B cell (primary cell): ENCODE measurements at regions not wholly inside any gene's neighbourhood (a gene's known extent, or its start where the extent isn't known, plus 50 kb on each side); places are given as distances from the start of the nearest gene placed in this dataset.

ENCODE experiments used
- ATAC-seq: fragments of 200-7000 bp; cut with Tn5 transposase; one replicate; pipeline ENCODE4 v1.10.0; 2021; ENCODE audit warnings: low read depth, mild to moderate bottlenecking, moderate number of reproducible peaks, moderate library complexity
- CTCF ChIA-PET: fragments of 350-600 bp; sonication (Branson Sonifier 250); formaldehyde crosslinking; loops from one replicate; lab custom pipeline; 2021; ENCODE audit warnings: antibody characterized with exemption, inconsistent platforms; lab: Charles Lee
- POLR2A ChIA-PET: fragments of 350-600 bp; sonication (Branson Sonifier 250); formaldehyde crosslinking; loops from one replicate; lab custom pipeline; 2021; ENCODE audit warnings: antibody characterized with exemption; lab: Charles Lee
- DNase-seq: peaks from one replicate; pipeline ENCODE4 v3.0.0; 2013
- H2AFZ ChIP-seq: 2 replicates; pipeline ENCODE4 v1.6.1; 2012; ENCODE audit warnings: mild to moderate bottlenecking, low read depth, low read length; ENCODE audit not compliant: insufficient read depth, poor library complexity, severe bottlenecking
- H3K27ac ChIP-seq, 2 donors: 1 replicate in 1 of 2; 2 replicates in 1 of 2; pipeline ENCODE4 v1.5.1; 2012 to 2013; ENCODE audit warnings: low read length in 2 of 2, mild to moderate bottlenecking in 2 of 2, moderate library complexity in 1 of 2
- H3K27me3 ChIP-seq, 4 experiments: fragments of 200-600 bp in 1 of 4; sonication (generic) in 1 of 4; replicated peaks in 1 of 4; 1 replicate in 2 of 4; 2 replicates in 2 of 4; pipeline versions ENCODE4 v1.6.1 to v1.7.0; 2013 to 2016; ENCODE audit warnings: low read length in 3 of 4, mild to moderate bottlenecking in 2 of 4, mixed read lengths in 1 of 4, moderate library complexity in 1 of 4; ENCODE audit not compliant: insufficient read depth in 4 of 4, control insufficient read depth in 3 of 4; ENCODE audit errors: control extremely low read depth in 1 of 4
- H3K36me3 ChIP-seq, 2 experiments: replicated peaks in 1 of 2; 1 replicate in 1 of 2; 2 replicates in 1 of 2; pipeline versions ENCODE4 v1.6.1 to v1.7.1; 2013; ENCODE audit warnings: low read length in 1 of 2; ENCODE audit not compliant: insufficient read depth in 2 of 2, control insufficient read depth in 1 of 2; ENCODE audit errors: control extremely low read depth in 1 of 2, extremely low read depth in 1 of 2
- H3K4me1 ChIP-seq, 2 donors: fragments of 200-600 bp in 1 of 2; sonication (generic) in 1 of 2; 1 replicate in 1 of 2; 2 replicates in 1 of 2; pipeline versions ENCODE4 v1.5.1 to v1.6.1; 2013 to 2017; ENCODE audit warnings: low read length in 2 of 2; ENCODE audit not compliant: control insufficient read depth in 2 of 2, insufficient read depth in 2 of 2
- H3K4me2 ChIP-seq: replicated peaks from 2 replicates; pipeline ENCODE3; 2012; ENCODE audit warnings: mild to moderate bottlenecking, low read depth, low read length; ENCODE audit not compliant: poor library complexity, severe bottlenecking
- H3K4me3 ChIP-seq, 5 experiments: fragments of 200-600 bp in 1 of 5; sonication (generic) in 1 of 5; 1 replicate in 3 of 5; 2 replicates in 2 of 5; pipeline versions ENCODE4 v1.5.1 to v1.7.0; 2011 to 2016; ENCODE audit warnings: low read length in 4 of 5, mild to moderate bottlenecking in 4 of 5, low read depth in 2 of 5, control low read depth in 1 of 5, moderate library complexity in 1 of 5; ENCODE audit not compliant: insufficient read depth in 1 of 5; ENCODE audit errors: control extremely low read depth in 1 of 5, extremely low read depth in 1 of 5
- H3K79me2 ChIP-seq: fragments of 200-600 bp; sonication (generic); one replicate; pipeline ENCODE4 v1.6.0; 2016; ENCODE audit warnings: low read length; ENCODE audit not compliant: control insufficient read depth, insufficient read depth
- H3K9ac ChIP-seq: fragments of 200-600 bp; sonication (generic); 2 replicates; pipeline ENCODE4 v1.6.1; 2017; ENCODE audit warnings: mild to moderate bottlenecking, low read length, moderate library complexity
- H3K9me3 ChIP-seq, 3 donors: one replicate each; pipeline versions ENCODE4 v1.6.1 to v1.7.1; 2013; ENCODE audit warnings: low read length in 2 of 3; ENCODE audit not compliant: control insufficient read depth in 2 of 3, insufficient read depth in 1 of 3; ENCODE audit errors: control extremely low read depth in 1 of 3
- H4K20me1 ChIP-seq: 2 replicates; pipeline ENCODE4 v1.6.0; 2012; ENCODE audit warnings: mild to moderate bottlenecking, low read length; ENCODE audit not compliant: insufficient read depth, control insufficient read depth, poor library complexity, severe bottlenecking
- H3K27ac Mint-ChIP-seq: one replicate; pipeline ENCODE4 v1.8.0; 2021; ENCODE audit warnings: mixed read lengths
- H3K27me3 Mint-ChIP-seq: one replicate; pipeline ENCODE4 v1.8.0; 2021; ENCODE audit warnings: mixed read lengths
- H3K4me1 Mint-ChIP-seq: one replicate; pipeline ENCODE4 v1.8.0; 2021; ENCODE audit warnings: mixed read lengths
- H3K4me3 Mint-ChIP-seq: one replicate; pipeline ENCODE4 v1.8.0; 2021; ENCODE audit warnings: mixed read lengths
- H3K9me3 Mint-ChIP-seq: one replicate; pipeline ENCODE4 v1.8.0; 2022; ENCODE audit warnings: mixed read lengths; ENCODE audit not compliant: insufficient read depth
- EZH2 ChIP-seq: IDR thresholded peaks from 2 replicates; pipeline ENCODE4 v1.6.1; 2012; ENCODE audit warnings: borderline replicate concordance, low read depth, mild to moderate bottlenecking, moderate library complexity, low read length; ENCODE audit not compliant: insufficient read depth, poor library complexity, severe bottlenecking
- WGBS: methylation state at CpG from one replicate; pipeline ENCODE4 v1.1.5; 2013; ENCODE audit warnings: missing lambda C conversion rate; ENCODE audit not compliant: insufficient coverage; 5-methylcytosine and 5-hydroxymethylcytosine counted together
- intact Hi-C: fragments of 100-400 bp; cut with micrococcal nuclease; formaldehyde crosslinking; loops from one replicate; pipeline ENCODE4 v1.10.0; 2022
- TF ChIP-seq, protein P1 (sequence below): fragments of 200-600 bp; IDR thresholded peaks from one replicate; pipeline ENCODE4 v1.8.0; 2022; ENCODE audit warnings: antibody characterized with exemption, mild to moderate bottlenecking

DNA sequence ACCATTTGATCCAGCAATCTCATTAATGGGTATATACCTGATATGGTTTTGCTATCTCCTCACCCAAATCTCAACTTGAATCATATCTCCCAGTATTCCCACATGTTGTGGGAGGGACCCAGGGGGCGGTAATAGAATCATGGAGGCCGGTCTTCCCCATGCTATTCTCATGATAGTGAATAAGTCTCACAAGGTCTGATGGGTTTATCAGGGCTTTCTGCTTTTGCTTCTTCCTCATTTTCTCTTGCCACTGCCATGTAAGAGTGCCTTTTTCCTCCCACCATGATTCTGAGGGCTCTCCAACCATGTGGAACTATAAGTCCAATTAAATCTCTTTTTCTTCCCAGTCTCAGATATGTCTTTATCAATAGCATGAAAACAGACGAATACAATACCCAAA, 74.5 kb upstream of the APC start:
- no peaks in the 10 kb centered on the region for H3K4me1 ChIP-seq
- no CpG with 5 or more reads among the region's 3 CpGs for WGBS
- Mint-ChIP-seq H3K4me3 (no peak overlapping the region), H3K27me3 (peaks cover 7% of the 10 kb centered on the region), H3K9me3 (peaks cover 10% of the 10 kb centered on the region), H3K4me1 (peaks cover 4% of the 10 kb centered on the region), H3K27ac (no peak overlapping the region)
- CTCF ChIA-PET: no interaction called here
- no peak overlapping the region for H3K27ac ChIP-seq
- no peaks in the 10 kb centered on the region for H3K27me3 ChIP-seq
- H3K9ac ChIP-seq: no peak overlapping the region
- POLR2A ChIA-PET: no interaction called here
- no peak for TF ChIP-seq EZH2
- TF ChIP-seq, protein P1, sequence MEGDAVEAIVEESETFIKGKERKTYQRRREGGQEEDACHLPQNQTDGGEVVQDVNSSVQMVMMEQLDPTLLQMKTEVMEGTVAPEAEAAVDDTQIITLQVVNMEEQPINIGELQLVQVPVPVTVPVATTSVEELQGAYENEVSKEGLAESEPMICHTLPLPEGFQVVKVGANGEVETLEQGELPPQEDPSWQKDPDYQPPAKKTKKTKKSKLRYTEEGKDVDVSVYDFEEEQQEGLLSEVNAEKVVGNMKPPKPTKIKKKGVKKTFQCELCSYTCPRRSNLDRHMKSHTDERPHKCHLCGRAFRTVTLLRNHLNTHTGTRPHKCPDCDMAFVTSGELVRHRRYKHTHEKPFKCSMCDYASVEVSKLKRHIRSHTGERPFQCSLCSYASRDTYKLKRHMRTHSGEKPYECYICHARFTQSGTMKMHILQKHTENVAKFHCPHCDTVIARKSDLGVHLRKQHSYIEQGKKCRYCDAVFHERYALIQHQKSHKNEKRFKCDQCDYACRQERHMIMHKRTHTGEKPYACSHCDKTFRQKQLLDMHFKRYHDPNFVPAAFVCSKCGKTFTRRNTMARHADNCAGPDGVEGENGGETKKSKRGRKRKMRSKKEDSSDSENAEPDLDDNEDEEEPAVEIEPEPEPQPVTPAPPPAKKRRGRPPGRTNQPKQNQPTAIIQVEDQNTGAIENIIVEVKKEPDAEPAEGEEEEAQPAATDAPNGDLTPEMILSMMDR: no peak
- H3K4me3 ChIP-seq: no peak overlapping the region
- no peak overlapping the region for H3K4me2 ChIP-seq
- H3K36me3 ChIP-seq: no peaks in the 10 kb centered on the region
- intact Hi-C loops: no loop called here
- no peaks in the 10 kb centered on the region for H4K20me1 ChIP-seq
- no peak for DNase-seq
- ATAC-seq: no peak
- H2AFZ ChIP-seq: no peak overlapping the region
- peaks cover 0 to 7% (median 0%) of the 10 kb centered on the region in 3 donors for H3K9me3 ChIP-seq
- H3K79me2 ChIP-seq: no peaks in the 10 kb centered on the region

DNA sequence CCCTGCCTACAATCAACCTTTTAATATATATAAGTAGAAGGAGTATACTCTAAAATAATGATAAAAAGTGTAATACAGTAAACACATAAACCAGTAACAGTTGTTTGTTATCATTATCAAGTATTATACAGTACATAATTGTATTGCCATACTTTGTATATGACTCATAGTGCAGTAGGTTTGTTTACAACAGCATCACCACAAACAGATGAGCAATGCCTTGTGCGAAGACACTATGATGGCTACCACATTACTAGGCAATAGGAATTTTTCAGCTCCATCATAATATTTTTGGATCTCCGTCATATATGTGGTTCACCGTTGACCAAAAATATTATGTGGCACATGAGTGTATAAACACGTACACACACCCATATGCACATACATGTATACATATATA, 69.7 kb upstream of the APC start:
- Histone ChIP-seq H3K9me3 (no peaks in the 10 kb centered on the region), H2AFZ (no peak overlapping the region), H3K4me2 (no peak overlapping the region), H3K27ac (no peak overlapping the region), H3K36me3 (no peaks in the 10 kb centered on the region), H3K4me1 (no peaks in the 10 kb centered on the region), H3K79me2 (no peaks in the 10 kb centered on the region), H3K9ac (no peak overlapping the region), H4K20me1 (no peaks in the 10 kb centered on the region), H3K4me3 (no peak overlapping the region), H3K27me3 (no peaks in the 10 kb centered on the region)
- intact Hi-C loops: no loop called here
- no peaks in the 10 kb centered on the region for H3K27me3 Mint-ChIP-seq
- ChIA-PET POLR2A (no interaction called here), CTCF (no interaction called here)
- H3K4me3 Mint-ChIP-seq: no peak overlapping the region
- peaks cover 3% of the 10 kb centered on the region for H3K4me1 Mint-ChIP-seq
- WGBS: 100% methylated on average over 1 of the region's 4 CpGs
- no peaks in the 10 kb centered on the region for H3K9me3 Mint-ChIP-seq
- TF ChIP-seq, protein P1: no peak
- no peak for TF ChIP-seq EZH2
- DNase-seq (no peak), ATAC-seq (no peak)
- no peak overlapping the region for H3K27ac Mint-ChIP-seq
